CD4-positive, alpha-beta T cell treated with Interleukin-1 beta for 1 hour (primary cell): ENCODE measurements at regions not wholly inside any gene's neighbourhood (a gene's known extent, or its start where the extent isn't known, plus 50 kb on each side); places are given as distances from the start of the nearest gene placed in this dataset.
"Not testable (repeated sequence)": the region's sequence is repeated elsewhere in the genome, so short reads cannot be mapped to it uniquely, and the experiment has no call there.

Experiments
- DNase-seq, 2 donors: peaks; one replicate each; pipeline ENCODE4 v3.0.0-alpha.2; 2020 to 2022

- DNase-seq = no peak
These were observed 171.5 kb downstream of the MYCN start for GRCh38 chr2:16111838-16112210.

- DNase-seq = no peak
These were observed 169.5 kb downstream of the MYCN start for GRCh38 chr2:16109821-16110310.

GRCh38 chr2:16109368-16109820, 169.0 kb downstream of the MYCN start:
- no peak for DNase-seq

- no peak for DNase-seq
These were observed 166.9 kb downstream of the MYCN start for GRCh38 chr2:16107246-16107645.

GRCh38 chr2:16106619-16107018, 166.3 kb downstream of the MYCN start:
- DNase-seq = no peak

- DNase-seq = no peak
These were observed 165.4 kb downstream of the MYCN start for GRCh38 chr2:16105669-16106281.

- DNase-seq = no peak
These were observed 164.8 kb downstream of the MYCN start for GRCh38 chr2:16104949-16105668.

GRCh38 chr2:16104315-16104948, 164.1 kb downstream of the MYCN start:
- no peak for DNase-seq

- no peak for DNase-seq
These were observed 163.4 kb downstream of the MYCN start for GRCh38 chr2:16103614-16104314.

- no peak for DNase-seq
These were observed 162.6 kb downstream of the MYCN start for GRCh38 chr2:16102976-16103380.

- DNase-seq = no peak
These were observed 162.1 kb downstream of the MYCN start for GRCh38 chr2:16102358-16102975.

- no peak for DNase-seq
These were observed 160.8 kb downstream of the MYCN start for GRCh38 chr2:16101196-16101595.

- DNase-seq = no peak
These were observed 159.7 kb downstream of the MYCN start for GRCh38 chr2:16100006-16100405.

- DNase-seq = no peak
These were observed 159.0 kb downstream of the MYCN start for GRCh38 chr2:16099326-16099725.

- DNase-seq = no peak
These were observed 156.6 kb downstream of the MYCN start for GRCh38 chr2:16096962-16097361.

GRCh38 chr2:16095483-16095882, 155.1 kb downstream of the MYCN start:
- not testable (repeated sequence) for DNase-seq

- no peak for DNase-seq
These were observed 154.5 kb downstream of the MYCN start for GRCh38 chr2:16094811-16095210.

GRCh38 chr2:16093639-16094529, 153.5 kb downstream of the MYCN start:
- DNase-seq = no peak

- no peak for DNase-seq
These were observed 152.7 kb downstream of the MYCN start for GRCh38 chr2:16092861-16093638.

- no peak for DNase-seq
These were observed 151.4 kb downstream of the MYCN start for GRCh38 chr2:16091576-16092282.
